GM12864 (cell line): ENCODE measurements at regions not wholly inside any gene's neighbourhood (a gene's known extent, or its start where the extent isn't known, plus 50 kb on each side); places are given as distances from the start of the nearest gene placed in this dataset.
"Not testable (repeated sequence)": the region's sequence is repeated elsewhere in the genome, so short reads cannot be mapped to it uniquely, and the experiment has no call there.

Experiments
- DNase-seq: peaks from one replicate; pipeline ENCODE4 v3.0.0-alpha.2; 2011; ENCODE audit warnings: low read depth
- H3K4me3 ChIP-seq: 2 replicates; pipeline ENCODE4 v1.5.1; 2011; ENCODE audit warnings: mild to moderate bottlenecking, low read depth, low read length, control low read depth
- CTCF ChIP-seq: IDR thresholded peaks from 2 replicates; pipeline ENCODE4 v1.5.1; 2011; ENCODE audit warnings: low read depth, mild to moderate bottlenecking, moderate library complexity, low read length, control low read depth, inconsistent platforms; ENCODE audit errors: missing control alignments

- TF ChIP-seq CTCF = no peak
- no peak overlapping the region for H3K4me3 ChIP-seq
- no peak for DNase-seq
Observed at GRCh38 chr3:192064959-192065358, 604.0 kb downstream of the PYDC2 start.

DNA sequence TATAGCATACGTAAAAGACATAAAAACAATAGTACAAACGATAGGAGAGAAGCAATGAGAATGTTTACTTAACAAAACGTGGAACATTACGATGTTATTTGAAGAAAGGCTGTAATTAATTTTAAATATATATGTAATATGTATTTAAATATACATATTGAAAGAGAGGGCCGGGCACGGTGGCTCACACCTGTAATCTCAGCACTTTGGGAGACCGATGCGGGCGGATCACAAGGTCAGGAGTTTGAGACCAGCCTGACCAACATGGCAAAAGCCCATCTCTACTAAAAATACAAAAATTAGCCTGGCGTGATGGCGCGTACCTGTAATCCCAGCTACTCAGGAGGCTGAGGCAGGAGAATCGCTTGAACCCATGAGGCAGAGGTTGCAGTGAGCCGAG lies 605.3 kb downstream of the PYDC2 start:
- H3K4me3 ChIP-seq, DNase-seq: not testable (repeated sequence)

DNA sequence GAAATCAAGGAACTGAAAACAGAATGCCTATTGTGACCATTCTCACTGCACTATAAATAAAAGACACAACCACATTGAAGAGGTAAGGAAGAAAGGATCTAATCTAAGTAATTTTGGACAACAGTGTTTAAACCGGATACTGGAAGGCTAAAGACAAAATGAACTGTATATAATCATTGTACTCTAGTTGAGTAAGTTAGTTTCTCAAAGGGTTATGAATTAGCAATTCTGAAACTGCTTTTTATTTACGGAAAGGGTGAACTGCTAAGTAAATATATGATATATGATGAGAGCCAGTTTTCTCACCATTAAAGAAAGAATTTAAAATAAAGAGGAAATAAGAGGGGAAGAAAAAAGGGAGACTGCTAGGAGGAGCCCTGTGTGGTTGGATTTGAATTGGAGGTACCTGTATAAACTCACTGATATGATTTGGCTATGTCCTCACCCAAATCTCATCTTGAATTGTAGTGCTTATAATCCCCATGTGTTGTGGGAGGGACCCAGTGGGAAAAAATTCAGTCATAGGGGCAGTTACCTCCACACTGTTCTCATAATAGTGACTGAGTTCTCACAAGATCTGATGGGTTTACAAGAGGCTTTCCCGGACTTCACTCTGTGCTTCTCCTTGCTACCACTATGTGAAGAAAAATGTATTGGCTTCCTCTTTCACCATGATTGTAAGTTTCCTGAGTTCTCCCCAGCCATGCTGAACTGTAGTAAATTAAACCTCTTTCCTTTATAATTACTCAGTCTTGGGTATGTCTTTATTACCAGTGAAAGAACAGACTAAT lies 607.7 kb downstream of the PYDC2 start:
- no peak overlapping the region for H3K4me3 ChIP-seq
- DNase-seq = no peak
- TF ChIP-seq CTCF = peak; percentile 10

- TF ChIP-seq CTCF = no peak
- no peak overlapping the region for H3K4me3 ChIP-seq
- DNase-seq = no peak
Observed at GRCh38 chr3:192077795-192078497, 617.0 kb downstream of the PYDC2 start.

GRCh38 chr3:192079098-192079497 lies 618.1 kb downstream of the PYDC2 start:
- no peak for TF ChIP-seq CTCF
- no peak for DNase-seq
- H3K4me3 ChIP-seq = no peak overlapping the region

DNA sequence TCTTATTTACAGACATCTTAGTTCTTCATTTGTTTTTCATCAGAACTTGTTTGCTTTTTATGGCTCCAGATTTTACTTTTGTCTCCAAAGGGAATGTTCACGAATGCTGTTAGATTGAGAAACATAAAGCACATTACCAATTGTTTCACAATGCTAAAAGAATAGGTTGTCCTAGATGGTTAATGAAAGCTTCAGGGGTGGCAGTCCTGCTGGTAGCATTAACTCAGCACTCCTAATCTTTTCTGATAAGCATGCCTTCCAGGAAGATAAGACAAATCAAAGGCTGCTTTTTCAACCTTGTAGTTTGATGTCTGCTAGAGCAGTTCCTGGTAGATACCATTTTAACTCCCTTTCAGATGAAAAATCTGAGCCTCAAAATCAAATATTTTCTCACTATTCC lies 619.4 kb downstream of the PYDC2 start:
- DNase-seq = no peak
- H3K4me3 ChIP-seq = no peak overlapping the region
- TF ChIP-seq CTCF = no peak

GRCh38 chr3:192082730-192083660 lies 622.0 kb downstream of the PYDC2 start:
- no peak overlapping the region for H3K4me3 ChIP-seq
- DNase-seq = no peak
- no peak for TF ChIP-seq CTCF
